ENCODE measurements at regions not wholly inside any gene's neighbourhood (a gene's known extent, or its start where the extent isn't known, plus 50 kb on each side); places are given as distances from the start of the nearest gene placed in this dataset.

DNA sequence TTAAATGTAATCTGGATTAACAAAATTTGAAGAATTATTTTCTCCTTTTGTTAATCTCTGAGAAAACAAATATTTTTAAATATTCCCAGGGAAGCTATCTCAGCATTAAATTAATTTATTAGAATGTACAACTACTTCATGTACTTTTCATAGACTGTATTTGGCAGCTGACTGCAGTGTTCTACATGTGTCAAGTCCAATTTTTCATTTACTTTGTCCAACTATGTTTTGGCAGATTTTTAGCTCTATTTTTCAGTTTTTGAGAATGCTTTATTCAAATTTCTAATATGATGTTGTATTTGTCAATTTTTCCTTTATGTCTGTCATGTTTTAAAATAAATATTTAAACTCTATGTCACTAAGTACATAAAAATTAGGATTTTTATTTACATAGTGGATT lies 925.1 kb downstream of the OTOL1 start:
- Histone ChIP-seq H3K4me1 (ENCODE audit: insufficient read depth, low read length) (no peaks in the 10 kb centered on the region), H3K4me3 (ENCODE audit: insufficient read depth, low read length) (no peak overlapping the region), H2AFZ (ENCODE audit: low read length) (no peak overlapping the region), H3K27ac (ENCODE audit: low read depth, low read length) (no peak overlapping the region), H4K20me1 (ENCODE audit: insufficient read depth, low read length) (no peaks in the 10 kb centered on the region), H3K9me3 (ENCODE audit: low read depth, low read length) (no peaks in the 10 kb centered on the region), H3K4me2 (ENCODE audit: insufficient read depth, low read length) (no peak overlapping the region), H3K79me2 (ENCODE audit: insufficient read depth, low read length) (no peaks in the 10 kb centered on the region), H3K36me3 (ENCODE audit: insufficient read depth, low read length) (no peaks in the 10 kb centered on the region), H3K27me3 (ENCODE audit: insufficient read depth, low read length) (no peaks in the 10 kb centered on the region)
- DNase-seq (ENCODE audit: insufficient read length, low spot score, missing footprints) = no peak
- TF ChIP-seq, protein P1, sequence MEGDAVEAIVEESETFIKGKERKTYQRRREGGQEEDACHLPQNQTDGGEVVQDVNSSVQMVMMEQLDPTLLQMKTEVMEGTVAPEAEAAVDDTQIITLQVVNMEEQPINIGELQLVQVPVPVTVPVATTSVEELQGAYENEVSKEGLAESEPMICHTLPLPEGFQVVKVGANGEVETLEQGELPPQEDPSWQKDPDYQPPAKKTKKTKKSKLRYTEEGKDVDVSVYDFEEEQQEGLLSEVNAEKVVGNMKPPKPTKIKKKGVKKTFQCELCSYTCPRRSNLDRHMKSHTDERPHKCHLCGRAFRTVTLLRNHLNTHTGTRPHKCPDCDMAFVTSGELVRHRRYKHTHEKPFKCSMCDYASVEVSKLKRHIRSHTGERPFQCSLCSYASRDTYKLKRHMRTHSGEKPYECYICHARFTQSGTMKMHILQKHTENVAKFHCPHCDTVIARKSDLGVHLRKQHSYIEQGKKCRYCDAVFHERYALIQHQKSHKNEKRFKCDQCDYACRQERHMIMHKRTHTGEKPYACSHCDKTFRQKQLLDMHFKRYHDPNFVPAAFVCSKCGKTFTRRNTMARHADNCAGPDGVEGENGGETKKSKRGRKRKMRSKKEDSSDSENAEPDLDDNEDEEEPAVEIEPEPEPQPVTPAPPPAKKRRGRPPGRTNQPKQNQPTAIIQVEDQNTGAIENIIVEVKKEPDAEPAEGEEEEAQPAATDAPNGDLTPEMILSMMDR (IDR thresholded peaks at IDR 0.05; ENCODE audit: extremely low read depth, low read depth, low read length) = no peak

DNA sequence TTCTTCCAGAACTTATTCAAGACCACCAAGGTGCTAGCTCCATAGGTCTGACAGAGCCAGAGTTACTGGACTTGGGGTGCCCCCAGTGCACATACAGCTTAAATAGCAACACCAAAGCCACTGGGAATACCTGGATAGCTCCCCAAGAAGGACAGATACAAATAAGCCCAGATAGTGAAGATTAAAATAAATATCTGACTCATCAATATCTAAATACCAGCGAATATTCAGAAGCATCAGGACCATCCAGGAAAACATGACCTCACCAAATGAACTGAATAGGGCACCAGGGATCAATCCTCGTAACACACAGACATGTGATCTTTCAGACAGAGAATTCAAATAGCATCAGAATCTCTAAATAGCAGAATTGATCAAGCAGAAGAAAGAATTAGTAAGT lies 931.6 kb downstream of the OTOL1 start:
- H3K4me3 ChIP-seq (ENCODE audit: insufficient read depth, low read length) = no peak overlapping the region
- H2AFZ ChIP-seq (ENCODE audit: low read length) = no peak overlapping the region
- no peak overlapping the region for H3K27ac ChIP-seq (ENCODE audit: low read depth, low read length)
- no peaks in the 10 kb centered on the region for H3K36me3 ChIP-seq (ENCODE audit: insufficient read depth, low read length)
- H3K9me3 ChIP-seq (ENCODE audit: low read depth, low read length) = no peaks in the 10 kb centered on the region
- no peaks in the 10 kb centered on the region for H4K20me1 ChIP-seq (ENCODE audit: insufficient read depth, low read length)
- no peaks in the 10 kb centered on the region for H3K4me1 ChIP-seq (ENCODE audit: insufficient read depth, low read length)
- no peaks in the 10 kb centered on the region for H3K79me2 ChIP-seq (ENCODE audit: insufficient read depth, low read length)
- no peak overlapping the region for H3K4me2 ChIP-seq (ENCODE audit: insufficient read depth, low read length)
- no peak for DNase-seq (ENCODE audit: insufficient read length, low spot score, missing footprints)
- TF ChIP-seq, protein P1 (IDR thresholded peaks at IDR 0.05; ENCODE audit: extremely low read depth, low read depth, low read length) = no peak
- no peaks in the 10 kb centered on the region for H3K27me3 ChIP-seq (ENCODE audit: insufficient read depth, low read length)

DNA sequence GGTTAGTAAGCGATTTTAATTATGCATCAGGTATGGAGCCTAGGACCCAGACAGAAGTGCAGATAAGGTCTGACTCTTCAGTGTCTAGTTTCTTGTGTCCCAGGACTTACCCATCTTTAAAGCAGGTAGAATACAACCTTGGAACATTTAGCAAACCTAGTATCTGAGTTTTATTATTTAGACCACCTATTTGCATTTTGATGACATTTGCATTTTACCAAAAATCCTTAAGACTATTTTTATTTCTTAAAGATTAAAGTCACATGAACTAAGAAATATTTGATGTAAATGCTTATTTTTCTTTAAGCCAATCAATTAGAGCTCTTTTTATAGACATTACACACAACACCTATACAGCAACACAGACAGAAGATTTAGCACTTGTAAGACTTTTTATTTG lies 939.1 kb downstream of the OTOL1 start:
- DNase-seq (ENCODE audit: insufficient read length, low spot score, missing footprints) = no peak
- H3K79me2 ChIP-seq (ENCODE audit: insufficient read depth, low read length) = no peaks in the 10 kb centered on the region
- H3K9me3 ChIP-seq (ENCODE audit: low read depth, low read length) = no peaks in the 10 kb centered on the region
- no peaks in the 10 kb centered on the region for H3K27me3 ChIP-seq (ENCODE audit: insufficient read depth, low read length)
- TF ChIP-seq, protein P1 (IDR thresholded peaks at IDR 0.05; ENCODE audit: extremely low read depth, low read depth, low read length) = no peak
- no peak overlapping the region for H2AFZ ChIP-seq (ENCODE audit: low read length)
- H3K36me3 ChIP-seq (ENCODE audit: insufficient read depth, low read length) = no peaks in the 10 kb centered on the region
- H3K4me1 ChIP-seq (ENCODE audit: insufficient read depth, low read length) = no peaks in the 10 kb centered on the region
- H3K4me3 ChIP-seq (ENCODE audit: insufficient read depth, low read length) = no peak overlapping the region
- no peak overlapping the region for H3K4me2 ChIP-seq (ENCODE audit: insufficient read depth, low read length)
- no peaks in the 10 kb centered on the region for H4K20me1 ChIP-seq (ENCODE audit: insufficient read depth, low read length)
- no peak overlapping the region for H3K27ac ChIP-seq (ENCODE audit: low read depth, low read length)

DNA sequence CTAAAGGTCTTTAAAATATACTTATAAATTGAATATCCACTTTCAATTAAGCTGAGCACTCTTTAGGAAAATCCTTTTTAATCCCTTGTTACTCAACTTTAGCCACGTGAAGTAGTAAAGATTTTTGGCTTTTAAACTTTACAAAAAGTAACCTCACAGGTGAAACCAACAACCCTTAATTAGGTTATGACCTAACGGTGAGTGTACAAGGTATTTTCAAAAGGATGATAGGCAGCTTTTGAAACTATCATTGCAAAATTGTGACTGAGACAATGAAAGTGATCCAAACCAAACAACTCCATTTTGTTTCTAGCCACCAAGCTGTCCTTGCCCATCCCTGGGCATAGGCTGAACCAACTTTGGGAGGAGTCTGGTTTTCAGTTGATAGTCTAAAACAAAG lies 940.2 kb downstream of the OTOL1 start:
- Histone ChIP-seq H4K20me1 (ENCODE audit: insufficient read depth, low read length) (no peaks in the 10 kb centered on the region), H3K36me3 (ENCODE audit: insufficient read depth, low read length) (no peaks in the 10 kb centered on the region), H3K4me3 (ENCODE audit: insufficient read depth, low read length) (no peak overlapping the region), H3K4me1 (ENCODE audit: insufficient read depth, low read length) (no peaks in the 10 kb centered on the region), H3K9me3 (ENCODE audit: low read depth, low read length) (no peaks in the 10 kb centered on the region), H3K27ac (ENCODE audit: low read depth, low read length) (no peak overlapping the region), H3K27me3 (ENCODE audit: insufficient read depth, low read length) (no peaks in the 10 kb centered on the region), H3K79me2 (ENCODE audit: insufficient read depth, low read length) (no peaks in the 10 kb centered on the region), H3K4me2 (ENCODE audit: insufficient read depth, low read length) (no peak overlapping the region), H2AFZ (ENCODE audit: low read length) (no peak overlapping the region)
- no peak for DNase-seq (ENCODE audit: insufficient read length, low spot score, missing footprints)
- TF ChIP-seq, protein P1 (IDR thresholded peaks at IDR 0.05; ENCODE audit: extremely low read depth, low read depth, low read length) = no peak

All from osteoblast (primary cell).